ENCODE measurements at regions not wholly inside any gene's neighbourhood (a gene's known extent, or its start where the extent isn't known, plus 50 kb on each side); places are given as distances from the start of the nearest gene placed in this dataset.

DNA sequence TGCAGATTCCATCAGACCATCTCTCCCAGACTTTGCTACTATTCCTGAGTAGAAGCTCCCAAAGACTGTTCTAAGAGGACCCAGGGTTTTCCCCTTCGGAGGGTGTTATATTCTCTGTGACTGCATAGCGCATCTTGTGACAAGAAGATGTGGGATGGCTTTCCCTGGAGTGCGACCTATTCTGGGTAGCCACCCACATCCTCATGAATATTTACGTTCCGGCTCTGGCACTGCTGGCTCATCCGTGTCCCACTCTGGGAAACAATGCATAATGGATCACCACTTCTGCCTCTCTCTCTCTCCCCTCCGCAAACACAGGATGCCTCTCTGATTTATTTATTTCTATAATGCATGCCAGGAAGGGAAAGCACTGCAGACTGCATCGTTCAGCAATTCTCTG is 166.1 kb downstream of the PYDC2 start:
- H3K4me3 ChIP-seq (ENCODE audit: low read depth, poor library complexity, severe bottlenecking) = no peak overlapping the region
- intact Hi-C loops (cut with DNase I; ENCODE audit: low total_unique reads) = no loop called here
- no peak for DNase-seq (ENCODE audit: low spot score in 2 of 2)
- TF ChIP-seq POLR2A (IDR thresholded peaks at IDR 0.05) = no peak
- TF ChIP-seq, protein P1, sequence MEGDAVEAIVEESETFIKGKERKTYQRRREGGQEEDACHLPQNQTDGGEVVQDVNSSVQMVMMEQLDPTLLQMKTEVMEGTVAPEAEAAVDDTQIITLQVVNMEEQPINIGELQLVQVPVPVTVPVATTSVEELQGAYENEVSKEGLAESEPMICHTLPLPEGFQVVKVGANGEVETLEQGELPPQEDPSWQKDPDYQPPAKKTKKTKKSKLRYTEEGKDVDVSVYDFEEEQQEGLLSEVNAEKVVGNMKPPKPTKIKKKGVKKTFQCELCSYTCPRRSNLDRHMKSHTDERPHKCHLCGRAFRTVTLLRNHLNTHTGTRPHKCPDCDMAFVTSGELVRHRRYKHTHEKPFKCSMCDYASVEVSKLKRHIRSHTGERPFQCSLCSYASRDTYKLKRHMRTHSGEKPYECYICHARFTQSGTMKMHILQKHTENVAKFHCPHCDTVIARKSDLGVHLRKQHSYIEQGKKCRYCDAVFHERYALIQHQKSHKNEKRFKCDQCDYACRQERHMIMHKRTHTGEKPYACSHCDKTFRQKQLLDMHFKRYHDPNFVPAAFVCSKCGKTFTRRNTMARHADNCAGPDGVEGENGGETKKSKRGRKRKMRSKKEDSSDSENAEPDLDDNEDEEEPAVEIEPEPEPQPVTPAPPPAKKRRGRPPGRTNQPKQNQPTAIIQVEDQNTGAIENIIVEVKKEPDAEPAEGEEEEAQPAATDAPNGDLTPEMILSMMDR (IDR thresholded peaks at IDR 0.05) = no peak
- WGBS, 2 donors = 53 to 57% methylated on average over 8 of the region's 8 CpGs

GRCh38 chr3:191628571-191628970 is 167.6 kb downstream of the PYDC2 start:
- intact Hi-C loops (cut with DNase I; ENCODE audit: low total_unique reads) = no loop called here
- H3K4me3 ChIP-seq (ENCODE audit: low read depth, poor library complexity, severe bottlenecking) = no peak overlapping the region
- TF ChIP-seq, protein P1 (IDR thresholded peaks at IDR 0.05) = no peak
- TF ChIP-seq POLR2A (IDR thresholded peaks at IDR 0.05) = no peak

DNA sequence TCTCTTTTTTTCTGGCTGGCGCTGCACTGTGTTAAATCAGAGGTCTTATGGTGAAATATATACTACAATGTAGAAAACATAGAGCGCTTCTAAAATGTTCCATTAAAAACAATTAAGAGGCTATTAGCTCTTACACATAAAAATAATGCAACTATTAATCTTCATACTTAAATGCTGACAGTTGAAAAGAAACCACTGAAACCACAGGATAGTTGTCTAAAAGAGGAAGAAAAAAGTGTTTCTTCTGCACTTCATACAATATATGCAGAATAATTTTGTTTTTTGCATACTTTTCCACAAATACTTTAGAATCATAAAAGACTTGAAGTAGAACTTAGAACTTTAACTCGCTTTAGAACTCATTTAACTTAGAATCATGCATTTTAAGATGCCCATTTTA is 170.5 kb downstream of the PYDC2 start:
- TF ChIP-seq, protein P1 (IDR thresholded peaks at IDR 0.05) = no peak
- TF ChIP-seq POLR2A (IDR thresholded peaks at IDR 0.05) = no peak
- no peak overlapping the region for H3K4me3 ChIP-seq (ENCODE audit: low read depth, poor library complexity, severe bottlenecking)
- intact Hi-C loops (cut with DNase I; ENCODE audit: low total_unique reads) = no loop called here
- no peak for DNase-seq (ENCODE audit: low spot score in 2 of 2)
- 81 to 82% methylated on average over 3 of the region's 3 CpGs for WGBS, 2 donors

More at GRCh38 chr3:191628571-191628970, 167.6 kb downstream of the PYDC2 start:
- 37 to 42% methylated on average over 2 of the region's 2 CpGs for WGBS, 2 donors
- no peak for DNase-seq (ENCODE audit: low spot score in 2 of 2)

DNA sequence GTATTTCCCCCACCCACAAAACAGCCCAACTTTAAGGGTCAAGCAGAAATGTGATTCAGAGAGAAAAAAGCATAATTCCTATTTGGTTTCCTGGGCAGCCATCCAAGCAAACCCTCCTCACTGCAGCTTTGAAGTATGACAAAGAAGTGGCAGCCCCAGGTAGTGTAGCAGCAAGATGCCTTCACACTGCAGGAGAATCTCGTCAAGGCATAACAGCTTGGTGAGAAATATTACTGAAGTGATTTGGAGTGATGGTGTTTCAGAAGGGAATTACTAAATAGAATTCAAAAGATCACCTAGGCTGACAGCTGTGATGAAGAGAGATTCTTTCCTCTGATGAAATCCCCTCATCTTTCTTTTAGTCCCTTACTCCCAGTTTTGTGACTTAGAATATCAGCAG is 173.9 kb downstream of the PYDC2 start:
- TF ChIP-seq, protein P1 (IDR thresholded peaks at IDR 0.05) = no peak
- no peak for TF ChIP-seq POLR2A (IDR thresholded peaks at IDR 0.05)
- no peak for DNase-seq (ENCODE audit: low spot score in 2 of 2)
- 28 to 34% methylated on average over 1 of the region's 1 CpG for WGBS, 2 donors
- intact Hi-C loops (cut with DNase I; ENCODE audit: low total_unique reads) = no loop called here
- H3K4me3 ChIP-seq (ENCODE audit: low read depth, poor library complexity, severe bottlenecking) = no peak overlapping the region

DNA sequence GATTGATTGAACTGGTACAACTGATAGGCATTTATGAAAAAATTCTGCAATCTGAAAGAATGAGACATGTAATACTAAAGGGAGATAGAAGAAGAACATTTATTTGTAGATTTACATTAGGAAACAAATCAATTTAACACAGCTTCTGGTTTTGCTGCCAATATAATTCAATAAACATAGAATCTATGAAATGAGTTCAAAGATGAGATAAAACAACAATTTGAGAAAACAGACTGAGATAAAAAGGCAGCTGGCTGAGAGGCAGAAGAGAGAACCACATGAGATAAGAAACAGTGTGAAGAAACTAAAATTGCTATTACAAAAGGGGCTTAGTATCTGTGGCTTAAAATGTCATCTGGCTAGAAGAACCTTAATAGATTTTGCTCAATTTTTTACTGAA is 176.6 kb downstream of the PYDC2 start:
- no peak overlapping the region for H3K4me3 ChIP-seq (ENCODE audit: low read depth, poor library complexity, severe bottlenecking)
- intact Hi-C loops (cut with DNase I; ENCODE audit: low total_unique reads) = no loop called here
- DNase-seq (ENCODE audit: low spot score in 2 of 2) = no peak
- no peak for TF ChIP-seq POLR2A (IDR thresholded peaks at IDR 0.05)
- TF ChIP-seq, protein P1 (IDR thresholded peaks at IDR 0.05) = no peak

DNA sequence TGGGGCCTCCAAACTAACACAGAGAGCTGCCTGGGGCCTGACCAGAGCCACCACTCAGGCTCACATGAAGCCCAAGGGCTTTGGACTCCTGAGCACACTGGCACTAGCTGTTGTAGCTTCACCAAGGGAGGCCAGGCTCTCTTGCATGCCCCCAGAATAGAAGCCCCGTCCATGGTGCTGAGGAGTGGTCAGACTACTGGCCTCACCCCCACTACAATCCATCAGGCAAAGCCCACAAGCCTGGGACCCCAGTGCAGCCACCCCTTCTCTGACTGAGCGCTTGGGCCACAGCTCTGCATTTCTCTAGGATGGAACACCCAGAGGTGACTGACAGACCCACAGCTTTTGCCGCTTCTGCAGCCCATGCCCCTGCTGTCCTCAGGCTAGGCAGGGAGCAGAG is 180.8 kb downstream of the PYDC2 start:
- no peak for DNase-seq (ENCODE audit: low spot score in 2 of 2)
- TF ChIP-seq, protein P1 (IDR thresholded peaks at IDR 0.05) = no peak
- TF ChIP-seq POLR2A (IDR thresholded peaks at IDR 0.05) = no peak
- no peak overlapping the region for H3K4me3 ChIP-seq (ENCODE audit: low read depth, poor library complexity, severe bottlenecking)
- intact Hi-C loops (cut with DNase I; ENCODE audit: low total_unique reads) = no loop called here
- 54 to 97% methylated on average over 2 to 3 of the region's 3 CpGs for WGBS, 2 donors

Measured in lower leg skin (tissue), 4 donors.